UCSD-AML1 (cell line): ENCODE measurements at regions not wholly inside any gene's neighbourhood (a gene's known extent, or its start where the extent isn't known, plus 50 kb on each side); places are given as distances from the start of the nearest gene placed in this dataset.
"Not testable (repeated sequence)": the region's sequence is repeated elsewhere in the genome, so short reads cannot be mapped to it uniquely, and the experiment has no call there.

Experiments used
- DNase-seq: peaks from one replicate; lab custom pipeline; 2025; ENCODE audit not compliant: unreplicated experiment; lab: John Stamatoyannopoulos, UW

GRCh38 chr5:113719549-113719948, 206.1 kb downstream of the YTHDC2 start:
- no peak for DNase-seq

GRCh38 chr5:113721171-113721570, 207.7 kb downstream of the YTHDC2 start:
- DNase-seq, result no peak

GRCh38 chr5:113723021-113723420, 209.5 kb downstream of the YTHDC2 start:
- no peak for DNase-seq

- no peak for DNase-seq
Measured at GRCh38 chr5:113735751-113736150, 222.3 kb downstream of the YTHDC2 start.

GRCh38 chr5:113742176-113742575, 228.7 kb downstream of the YTHDC2 start:
- DNase-seq, result no peak

- DNase-seq, result no peak
Measured at GRCh38 chr5:113742639-113743038, 229.1 kb downstream of the YTHDC2 start.

- no peak for DNase-seq
Measured at GRCh38 chr5:113748403-113748802, 234.9 kb downstream of the YTHDC2 start.

- no peak for DNase-seq
Measured at GRCh38 chr5:113749334-113749733, 235.8 kb downstream of the YTHDC2 start.

- DNase-seq, result not testable (repeated sequence)
Measured at GRCh38 chr5:113753182-113753581, 239.7 kb downstream of the YTHDC2 start.

- no peak for DNase-seq
Measured at GRCh38 chr5:113755516-113755915, 242.0 kb downstream of the YTHDC2 start.

- DNase-seq, result no peak
Measured at GRCh38 chr5:113757508-113757907, 244.0 kb downstream of the YTHDC2 start.

GRCh38 chr5:113759505-113759904, 246.0 kb downstream of the YTHDC2 start:
- DNase-seq, result no peak

GRCh38 chr5:113760486-113760885, 247.0 kb downstream of the YTHDC2 start:
- DNase-seq, result no peak

- DNase-seq, result no peak
Measured at GRCh38 chr5:113761594-113761993, 248.1 kb downstream of the YTHDC2 start.

GRCh38 chr5:113764382-113764781, 250.9 kb downstream of the YTHDC2 start:
- DNase-seq, result no peak

- not testable (repeated sequence) for DNase-seq
Measured at GRCh38 chr5:113766827-113767226, 253.3 kb downstream of the YTHDC2 start.

- DNase-seq, result no peak
Measured at GRCh38 chr5:113770648-113771047, 257.2 kb downstream of the YTHDC2 start.

GRCh38 chr5:113771483-113771882, 258.0 kb downstream of the YTHDC2 start:
- DNase-seq, result no peak

- no peak for DNase-seq
Measured at GRCh38 chr5:113776168-113776567, 262.7 kb downstream of the YTHDC2 start.

- DNase-seq, result no peak
Measured at GRCh38 chr5:113776832-113777525, 263.5 kb downstream of the YTHDC2 start.

GRCh38 chr5:113778147-113778546, 264.7 kb downstream of the YTHDC2 start:
- no peak for DNase-seq

- DNase-seq, result no peak
Measured at GRCh38 chr5:113788141-113788655, 274.7 kb downstream of the YTHDC2 start.

- no peak for DNase-seq
Measured at GRCh38 chr5:113789769-113790168, 276.3 kb downstream of the YTHDC2 start.
